Bronchial epithelial cell (primary cell): ENCODE measurements at regions not wholly inside any gene's neighbourhood (a gene's known extent, or its start where the extent isn't known, plus 50 kb on each side); places are given as distances from the start of the nearest gene placed in this dataset.

Source experiments
- DNase-seq: peaks from one replicate; pipeline ENCODE4 v3.0.0-alpha.2; 2010; ENCODE audit warnings: low read depth
- FAIRE-seq: peaks from 2 replicates; lab custom pipeline; 2011; peaks lifted over from hg19 to GRCh38; lab: Jason Lieb, UNC
- H3K27me3 ChIP-seq: 2 replicates; pipeline ENCODE4 v1.5.1; 2011; ENCODE audit warnings: low read length; ENCODE audit not compliant: control insufficient read depth, insufficient read depth
- H3K36me3 ChIP-seq: 2 replicates; pipeline ENCODE4 v1.5.1; 2011; ENCODE audit warnings: low read length; ENCODE audit not compliant: control insufficient read depth, insufficient read depth
- H3K4me3 ChIP-seq: 2 replicates; pipeline ENCODE4 v1.5.1; 2011; ENCODE audit warnings: mild to moderate bottlenecking, low read depth, low read length, control low read depth
- CTCF ChIP-seq: IDR thresholded peaks from 2 replicates; pipeline ENCODE4 v1.5.1; 2011; ENCODE audit warnings: mild to moderate bottlenecking, moderate library complexity, low read length, control low read depth, inconsistent platforms; ENCODE audit not compliant: insufficient read depth, severe bottlenecking

GRCh38 chr14:38485026-38485425 is 229.1 kb upstream of the CLEC14A start:
- Histone ChIP-seq H3K36me3 (no peaks in the 10 kb centered on the region), H3K4me3 (no peak overlapping the region), H3K27me3 (no peaks in the 10 kb centered on the region)
- FAIRE-seq (no peak), DNase-seq (no peak)
- no peak for TF ChIP-seq CTCF

GRCh38 chr14:38481952-38482678 is 226.2 kb upstream of the CLEC14A start:
- no peak for TF ChIP-seq CTCF
- DNase-seq: peak; percentile 5
- Histone ChIP-seq H3K36me3 (no peaks in the 10 kb centered on the region), H3K27me3 (no peaks in the 10 kb centered on the region), H3K4me3 (no peak overlapping the region)
- no peak for FAIRE-seq

GRCh38 chr14:38469156-38469555 is 213.3 kb upstream of the CLEC14A start:
- no peaks in the 10 kb centered on the region for H3K36me3 ChIP-seq
- FAIRE-seq: no peak
- no peak for TF ChIP-seq CTCF
- H3K27me3 ChIP-seq: no peaks in the 10 kb centered on the region
- H3K4me3 ChIP-seq: no peak overlapping the region
- no peak for DNase-seq

GRCh38 chr14:38442208-38442607 is 186.3 kb upstream of the CLEC14A start:
- no peak for FAIRE-seq
- DNase-seq: no peak
- H3K27me3 ChIP-seq: no peaks in the 10 kb centered on the region
- H3K4me3 ChIP-seq: no peak overlapping the region
- H3K36me3 ChIP-seq: no peaks in the 10 kb centered on the region
- TF ChIP-seq CTCF: no peak

GRCh38 chr14:38432186-38432585 is 176.3 kb upstream of the CLEC14A start:
- Histone ChIP-seq H3K36me3 (no peaks in the 10 kb centered on the region), H3K4me3 (no peak overlapping the region), H3K27me3 (no peaks in the 10 kb centered on the region)
- DNase-seq (no peak), FAIRE-seq (no peak)
- no peak for TF ChIP-seq CTCF

GRCh38 chr14:38431156-38431555 is 175.3 kb upstream of the CLEC14A start:
- Histone ChIP-seq H3K4me3 (no peak overlapping the region), H3K27me3 (no peaks in the 10 kb centered on the region), H3K36me3 (no peaks in the 10 kb centered on the region)
- no peak for DNase-seq
- no peak for TF ChIP-seq CTCF
- FAIRE-seq: no peak
